K562 (cell line): ENCODE measurements at regions not wholly inside any gene's neighbourhood (a gene's known extent, or its start where the extent isn't known, plus 50 kb on each side); places are given as distances from the start of the nearest gene placed in this dataset.

Source experiments
- ATAC-seq: fragments of 200-7000 bp; cut with Tn5 transposase; 3 replicates; pipeline ENCODE4 v1.9.1; 2020; ENCODE audit warnings: moderate library complexity
- BruUV-seq: library from RNA; stranded (reverse); fragments of 400-500 nt; replicated peaks from 2 replicates; lab custom pipeline; 2021; lab: Mats Ljungman, UMichigan
- CTCF ChIA-PET: fragments of 300-600 bp; formaldehyde crosslinking; extraction: SDS; loops from one replicate; lab custom pipeline; 2021; ENCODE audit warnings: low intra/inter-chr PET ratio; lab: Yijun Ruan, JAX
- POLR2A ChIA-PET: fragments of 300-600, 350-650 bp; sonication (Branson Sonifier 250); formaldehyde crosslinking; extraction: SDS; loops from one replicate; lab custom pipeline; 2021; ENCODE audit warnings: antibody characterized with exemption, inconsistent platforms; lab: Yijun Ruan, JAX
- DNase-seq, 4 experiments: peaks; one replicate each; pipeline versions ENCODE4 v3.0.0 to v3.0.0-alpha.2; 2011 to 2018; ENCODE audit warnings: low spot score in 3 of 4, mixed read lengths in 3 of 4; ENCODE audit errors: extremely low read depth in 1 of 4
- FAIRE-seq: peaks from 2 replicates; lab custom pipeline; 2011; peaks lifted over from hg19 to GRCh38; lab: Jason Lieb, UNC
- H2AFZ ChIP-seq: 2 replicates; pipeline ENCODE4 v1.6.0; 2011; ENCODE audit warnings: low read depth, low read length, control low read depth, inconsistent platforms
- H3K27ac ChIP-seq: fragments of 200-600 bp; 3 replicates; pipeline ENCODE4 v1.8.0; 2011; ENCODE audit warnings: low read depth, mild to moderate bottlenecking, control low read depth, inconsistent platforms, low read length, moderate library complexity, mixed read lengths; ENCODE audit errors: extremely low read depth
- H3K27me3 ChIP-seq, 2 experiments: fragments of 300-600 bp in 1 of 2; 2 replicates in 1 of 2; 3 replicates in 1 of 2; pipeline versions ENCODE4 v1.6.0 to v1.8.0; 2011; ENCODE audit warnings: inconsistent platforms in 2 of 2, low read length in 2 of 2, mild to moderate bottlenecking in 1 of 2, mixed read lengths in 1 of 2, moderate library complexity in 1 of 2; ENCODE audit not compliant: control insufficient read depth in 2 of 2, insufficient read depth in 2 of 2
- H3K36me3 ChIP-seq: fragments of 300-600 bp; 3 replicates; pipeline ENCODE4 v1.8.0; 2011; ENCODE audit warnings: mild to moderate bottlenecking, low read length, inconsistent platforms; ENCODE audit not compliant: control insufficient read depth, insufficient read depth
- H3K4me1 ChIP-seq, 2 experiments: fragments of 200-600 bp in 1 of 2; replicated peaks in 1 of 2; 2 replicates in 1 of 2; 3 replicates in 1 of 2; pipeline versions ENCODE4 v1.5.1 to v1.8.0; 2011; ENCODE audit warnings: inconsistent platforms in 2 of 2, low read length in 2 of 2, mild to moderate bottlenecking in 1 of 2, mixed read lengths in 1 of 2, moderate library complexity in 1 of 2; ENCODE audit not compliant: control insufficient read depth in 2 of 2, insufficient read depth in 2 of 2
- H3K4me2 ChIP-seq: 2 replicates; pipeline ENCODE4 v1.6.1; 2011; ENCODE audit warnings: low read length, control low read depth, inconsistent platforms, mixed read lengths; ENCODE audit not compliant: insufficient read depth
- H3K4me3 ChIP-seq: fragments of 200-600 bp; sonication (generic), shearing (Covaris generic); 2 replicates; pipeline ENCODE4 v1.5.1; 2016; ENCODE audit warnings: control low read depth, inconsistent platforms
- H3K79me2 ChIP-seq: fragments of 200-600 bp; 3 replicates; pipeline ENCODE4 v1.8.0; 2011; ENCODE audit warnings: low read length, inconsistent platforms; ENCODE audit not compliant: control insufficient read depth, insufficient read depth
- H3K9ac ChIP-seq, 2 experiments: 2 replicates each; pipeline versions ENCODE4 v1.6.0 to v1.6.1; 2011; ENCODE audit warnings: low read depth in 2 of 2, low read length in 2 of 2, control low read depth in 1 of 2, inconsistent platforms in 1 of 2, mild to moderate bottlenecking in 1 of 2, mixed read lengths in 1 of 2; ENCODE audit not compliant: insufficient read depth in 1 of 2
- H3K9me1 ChIP-seq: one replicate; pipeline ENCODE4 v1.6.0; 2011; ENCODE audit warnings: inconsistent platforms, mild to moderate bottlenecking, low read length, moderate library complexity; ENCODE audit not compliant: control insufficient read depth, insufficient read depth
- H3K9me3 ChIP-seq: replicated peaks from 2 replicates; pipeline ENCODE4 v1.5.1; 2011; ENCODE audit warnings: low read depth, low read length, inconsistent platforms; ENCODE audit not compliant: control insufficient read depth, insufficient read depth
- H4K20me1 ChIP-seq: replicated peaks from 2 replicates; pipeline ENCODE4 v1.6.1; 2011; ENCODE audit warnings: low read length, inconsistent platforms, mixed read lengths; ENCODE audit not compliant: control insufficient read depth, insufficient read depth
- HMGN3 ChIP-seq: IDR thresholded peaks from 2 replicates; pipeline ENCODE4 v1.6.1; 2011; ENCODE audit warnings: borderline replicate concordance, low read depth, mild to moderate bottlenecking, mixed read lengths, low read length; ENCODE audit not compliant: insufficient read length; ENCODE audit errors: extremely low read depth
- L3MBTL2 ChIP-seq: fragments of 450-650 bp; IDR thresholded peaks from 2 replicates; pipeline ENCODE4 v1.6.1; 2016; ENCODE audit warnings: mild to moderate bottlenecking, moderate library complexity
- LARP7 ChIP-seq: fragments of 450-650 bp; IDR thresholded peaks from 2 replicates; pipeline ENCODE4 v1.6.1; 2016
- SREBF2 ChIP-seq: sonication (generic); formaldehyde crosslinking; IDR thresholded peaks from 2 replicates; pipeline ENCODE4 v1.4.0; 2020; ENCODE audit warnings: mild to moderate bottlenecking, missing genetic modification reagents
- TBP ChIP-seq: optimal IDR thresholded peaks from 2 replicates; pipeline ENCODE3; 2011; ENCODE audit warnings: low read depth, low read length, improper control_type of control experiment
- WGBS: fragments of 100-300 bp; shearing (Covaris generic); methylation state at CpG from one replicate; pipeline ENCODE4 v1.1.6; 2016; ENCODE audit warnings: low coverage, mixed read lengths; ENCODE audit not compliant: insufficient coverage; ENCODE audit errors: missing lambda C conversion rate; 5-methylcytosine and 5-hydroxymethylcytosine counted together
- in situ Hi-C: fragments of 300-500 bp; cut with MboI; formaldehyde crosslinking; loops from 4 replicates; pipeline ENCODE4 v1.15.0; 2018; ENCODE audit warnings: inconsistent platforms, mixed read lengths
- intact Hi-C: fragments of 100-400 bp; cut with micrococcal nuclease; formaldehyde crosslinking; loops from 2 replicates; pipeline ENCODE4 v1.14.2; 2022
- TF ChIP-seq, protein P1 (sequence below), 2 experiments: fragments of 450-650 bp; formaldehyde crosslinking in 1 of 2; IDR thresholded peaks; 2 replicates each; pipeline versions ENCODE4 v1.4.0 to v1.6.1; 2014 to 2020; ENCODE audit warnings: mild to moderate bottlenecking in 2 of 2, borderline replicate concordance in 1 of 2, low read depth in 1 of 2
- TF ChIP-seq, protein P2 (sequence below), 2 experiments: IDR thresholded peaks; 2 replicates each; pipeline ENCODE4 v1.6.1; 2011; ENCODE audit warnings: borderline replicate concordance in 1 of 2, control low read depth in 1 of 2, low read depth in 1 of 2, low read length in 1 of 2, mild to moderate bottlenecking in 1 of 2, mixed read lengths in 1 of 2, moderate library complexity in 1 of 2; ENCODE audit not compliant: insufficient read depth in 1 of 2, insufficient read length in 1 of 2, poor library complexity in 1 of 2, severe bottlenecking in 1 of 2; ENCODE audit errors: extremely low read depth in 1 of 2
- TF ChIP-seq, protein P3 (sequence below), 3 experiments: IDR thresholded peaks in 2 of 3; conservative IDR thresholded peaks in 1 of 3; 2 replicates each; pipeline ENCODE4 v1.5.1; 2011 to 2012; ENCODE audit warnings: low read length in 3 of 3, mild to moderate bottlenecking in 3 of 3, control low read depth in 2 of 3, improper control_type of control experiment in 1 of 3, inconsistent platforms in 1 of 3, low read depth in 1 of 3, mixed read lengths in 1 of 3, moderate library complexity in 1 of 3; ENCODE audit not compliant: insufficient read depth in 2 of 3

DNA sequence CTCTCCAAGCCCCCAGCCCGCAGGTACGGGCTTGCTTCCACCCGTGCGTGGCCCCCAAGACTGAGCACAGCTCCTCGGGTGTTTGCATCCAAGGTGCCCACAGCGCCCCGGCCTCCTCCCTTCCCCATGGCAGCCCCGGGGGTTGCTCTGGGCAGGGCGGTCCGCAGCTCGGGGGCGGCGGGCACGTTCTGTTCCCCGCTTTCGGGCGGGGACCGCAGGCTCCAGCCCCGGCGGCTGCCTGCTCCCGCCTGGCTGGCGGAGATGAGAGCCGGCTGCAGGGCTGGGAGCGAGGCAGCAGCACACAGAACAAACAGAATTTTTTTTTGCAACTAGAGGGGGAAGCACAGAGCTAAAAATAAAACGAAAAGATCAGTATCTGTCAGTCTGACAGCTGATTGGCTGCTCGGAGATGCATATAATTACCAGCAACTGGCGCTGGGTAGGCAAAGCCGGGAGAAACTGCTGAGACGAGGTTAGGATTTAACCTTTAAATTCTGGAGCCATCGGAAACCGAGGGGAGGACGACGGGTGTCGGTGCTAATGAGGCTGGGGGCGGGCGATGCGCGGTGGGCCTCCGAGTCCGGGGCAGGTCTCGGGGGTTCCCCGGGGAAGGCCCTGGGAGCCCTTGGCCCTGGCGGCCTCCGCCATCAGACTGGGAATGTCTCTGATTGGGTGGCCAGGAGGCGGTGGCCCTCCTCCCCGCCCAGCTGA, 142.7 kb upstream of the IER5L start:
- no peaks in the 10 kb centered on the region for H4K20me1 ChIP-seq
- peak overlapping the region; percentile 26 for H3K4me2 ChIP-seq
- H3K4me3 ChIP-seq: no peak overlapping the region
- ChIA-PET CTCF (no interaction called here), POLR2A (interaction anchor here (0.6 to 1.3 kb wide), 3 partner anchors 13 to 1143 kb away, joined by 3 to 4 read pairs (median 3); no protein-coding TSS in a partner anchor)
- peak; percentile 53 to 63 (median 58) for DNase-seq
- in situ Hi-C loops: no loop called here
- H3K36me3 ChIP-seq: no peaks in the 10 kb centered on the region
- FAIRE-seq: peak; percentile 65
- intact Hi-C loops: loop anchor here (5.0 kb wide), 1 partner anchor 292 kb away; no protein-coding TSS in a partner anchor
- no TSS peak for BruUV-seq
- no peaks in the 10 kb centered on the region for H3K9me1 ChIP-seq
- 0 out of 5 replicates have a peak, but pooled peaks cover 0 to 3% of the 10 kb centered on the region in 2 experiments for H3K27me3 ChIP-seq
- H3K9ac ChIP-seq: peak overlapping the region in 1 of 2 experiments; percentile 84; a peak in 2 of 4 replicates
- no peaks in the 10 kb centered on the region for H3K9me3 ChIP-seq
- no peaks in the 10 kb centered on the region for H3K79me2 ChIP-seq
- peaks cover 14 to 27% of the 10 kb centered on the region in 2 experiments for H3K4me1 ChIP-seq
- peak overlapping the region; percentile 73 for H2AFZ ChIP-seq
- ATAC-seq: peak; percentile 87
- 30% methylated on average over 22 of the region's 46 CpGs for WGBS
- peak overlapping the region; percentile 34; the same call in 1 of the 3 replicates for H3K27ac ChIP-seq
- TF ChIP-seq L3MBTL2 (peak; percentile 83), HMGN3 (peak; percentile 26), TBP (peak; percentile 74), SREBF2 (CRISPR knock-in tag) (no peak), LARP7 (no peak)
- TF ChIP-seq, protein P1, sequence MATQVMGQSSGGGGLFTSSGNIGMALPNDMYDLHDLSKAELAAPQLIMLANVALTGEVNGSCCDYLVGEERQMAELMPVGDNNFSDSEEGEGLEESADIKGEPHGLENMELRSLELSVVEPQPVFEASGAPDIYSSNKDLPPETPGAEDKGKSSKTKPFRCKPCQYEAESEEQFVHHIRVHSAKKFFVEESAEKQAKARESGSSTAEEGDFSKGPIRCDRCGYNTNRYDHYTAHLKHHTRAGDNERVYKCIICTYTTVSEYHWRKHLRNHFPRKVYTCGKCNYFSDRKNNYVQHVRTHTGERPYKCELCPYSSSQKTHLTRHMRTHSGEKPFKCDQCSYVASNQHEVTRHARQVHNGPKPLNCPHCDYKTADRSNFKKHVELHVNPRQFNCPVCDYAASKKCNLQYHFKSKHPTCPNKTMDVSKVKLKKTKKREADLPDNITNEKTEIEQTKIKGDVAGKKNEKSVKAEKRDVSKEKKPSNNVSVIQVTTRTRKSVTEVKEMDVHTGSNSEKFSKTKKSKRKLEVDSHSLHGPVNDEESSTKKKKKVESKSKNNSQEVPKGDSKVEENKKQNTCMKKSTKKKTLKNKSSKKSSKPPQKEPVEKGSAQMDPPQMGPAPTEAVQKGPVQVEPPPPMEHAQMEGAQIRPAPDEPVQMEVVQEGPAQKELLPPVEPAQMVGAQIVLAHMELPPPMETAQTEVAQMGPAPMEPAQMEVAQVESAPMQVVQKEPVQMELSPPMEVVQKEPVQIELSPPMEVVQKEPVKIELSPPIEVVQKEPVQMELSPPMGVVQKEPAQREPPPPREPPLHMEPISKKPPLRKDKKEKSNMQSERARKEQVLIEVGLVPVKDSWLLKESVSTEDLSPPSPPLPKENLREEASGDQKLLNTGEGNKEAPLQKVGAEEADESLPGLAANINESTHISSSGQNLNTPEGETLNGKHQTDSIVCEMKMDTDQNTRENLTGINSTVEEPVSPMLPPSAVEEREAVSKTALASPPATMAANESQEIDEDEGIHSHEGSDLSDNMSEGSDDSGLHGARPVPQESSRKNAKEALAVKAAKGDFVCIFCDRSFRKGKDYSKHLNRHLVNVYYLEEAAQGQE (IDR thresholded peaks at IDR 0.05; ENCODE audit: borderline replicate concordance): peak; percentile 55; the same call in 1 of the 2 replicates
- TF ChIP-seq, protein P1 (CRISPR knock-in tag; IDR thresholded peaks at IDR 0.05; ENCODE audit: low read depth): no peak
- TF ChIP-seq, protein P2, sequence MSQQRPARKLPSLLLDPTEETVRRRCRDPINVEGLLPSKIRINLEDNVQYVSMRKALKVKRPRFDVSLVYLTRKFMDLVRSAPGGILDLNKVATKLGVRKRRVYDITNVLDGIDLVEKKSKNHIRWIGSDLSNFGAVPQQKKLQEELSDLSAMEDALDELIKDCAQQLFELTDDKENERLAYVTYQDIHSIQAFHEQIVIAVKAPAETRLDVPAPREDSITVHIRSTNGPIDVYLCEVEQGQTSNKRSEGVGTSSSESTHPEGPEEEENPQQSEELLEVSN (IDR thresholded peaks at IDR 0.05; ENCODE audit: borderline replicate concordance in 1 of 2, extremely low read depth in 1 of 2, insufficient read depth in 1 of 2, insufficient read length in 1 of 2, low read depth in 1 of 2, low read length in 1 of 2, poor library complexity in 1 of 2, severe bottlenecking in 1 of 2): peak in 1 of 2 experiments; percentile 10
- TF ChIP-seq, protein P3, sequence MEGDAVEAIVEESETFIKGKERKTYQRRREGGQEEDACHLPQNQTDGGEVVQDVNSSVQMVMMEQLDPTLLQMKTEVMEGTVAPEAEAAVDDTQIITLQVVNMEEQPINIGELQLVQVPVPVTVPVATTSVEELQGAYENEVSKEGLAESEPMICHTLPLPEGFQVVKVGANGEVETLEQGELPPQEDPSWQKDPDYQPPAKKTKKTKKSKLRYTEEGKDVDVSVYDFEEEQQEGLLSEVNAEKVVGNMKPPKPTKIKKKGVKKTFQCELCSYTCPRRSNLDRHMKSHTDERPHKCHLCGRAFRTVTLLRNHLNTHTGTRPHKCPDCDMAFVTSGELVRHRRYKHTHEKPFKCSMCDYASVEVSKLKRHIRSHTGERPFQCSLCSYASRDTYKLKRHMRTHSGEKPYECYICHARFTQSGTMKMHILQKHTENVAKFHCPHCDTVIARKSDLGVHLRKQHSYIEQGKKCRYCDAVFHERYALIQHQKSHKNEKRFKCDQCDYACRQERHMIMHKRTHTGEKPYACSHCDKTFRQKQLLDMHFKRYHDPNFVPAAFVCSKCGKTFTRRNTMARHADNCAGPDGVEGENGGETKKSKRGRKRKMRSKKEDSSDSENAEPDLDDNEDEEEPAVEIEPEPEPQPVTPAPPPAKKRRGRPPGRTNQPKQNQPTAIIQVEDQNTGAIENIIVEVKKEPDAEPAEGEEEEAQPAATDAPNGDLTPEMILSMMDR (IDR thresholded peaks at IDR 0.05 in 2 of 3, conservative IDR thresholded peaks at IDR 0.05 in 1 of 3; ENCODE audit: insufficient read depth in 2 of 3, low read depth in 1 of 3, low read length in 3 of 3): peak in 2 of 3 experiments; percentile 4 to 39; a peak in 2 of 6 replicates
